K562 (cell line): ENCODE measurements at regions not wholly inside any gene's neighbourhood (a gene's known extent, or its start where the extent isn't known, plus 50 kb on each side); places are given as distances from the start of the nearest gene placed in this dataset.

Source experiments
- ATAC-seq: fragments of 200-7000 bp; cut with Tn5 transposase; 3 replicates; pipeline ENCODE4 v1.9.1; 2020; ENCODE audit warnings: moderate library complexity
- BruUV-seq: library from RNA; stranded (reverse); fragments of 400-500 nt; replicated peaks from 2 replicates; lab custom pipeline; 2021; lab: Mats Ljungman, UMichigan
- CTCF ChIA-PET: fragments of 300-600 bp; formaldehyde crosslinking; extraction: SDS; loops from one replicate; lab custom pipeline; 2021; ENCODE audit warnings: low intra/inter-chr PET ratio; lab: Yijun Ruan, JAX
- POLR2A ChIA-PET: fragments of 300-600, 350-650 bp; sonication (Branson Sonifier 250); formaldehyde crosslinking; extraction: SDS; loops from one replicate; lab custom pipeline; 2021; ENCODE audit warnings: antibody characterized with exemption, inconsistent platforms; lab: Yijun Ruan, JAX
- DNase-seq, 4 experiments: peaks; one replicate each; pipeline versions ENCODE4 v3.0.0 to v3.0.0-alpha.2; 2011 to 2018; ENCODE audit warnings: low spot score in 3 of 4, mixed read lengths in 3 of 4; ENCODE audit errors: extremely low read depth in 1 of 4
- FAIRE-seq: peaks from 2 replicates; lab custom pipeline; 2011; peaks lifted over from hg19 to GRCh38; lab: Jason Lieb, UNC
- H2AFZ ChIP-seq: 2 replicates; pipeline ENCODE4 v1.6.0; 2011; ENCODE audit warnings: low read depth, low read length, control low read depth, inconsistent platforms
- H3K27ac ChIP-seq: fragments of 200-600 bp; 3 replicates; pipeline ENCODE4 v1.8.0; 2011; ENCODE audit warnings: low read depth, mild to moderate bottlenecking, control low read depth, inconsistent platforms, low read length, moderate library complexity, mixed read lengths; ENCODE audit errors: extremely low read depth
- H3K27me3 ChIP-seq, 2 experiments: fragments of 300-600 bp in 1 of 2; 2 replicates in 1 of 2; 3 replicates in 1 of 2; pipeline versions ENCODE4 v1.6.0 to v1.8.0; 2011; ENCODE audit warnings: inconsistent platforms in 2 of 2, low read length in 2 of 2, mild to moderate bottlenecking in 1 of 2, mixed read lengths in 1 of 2, moderate library complexity in 1 of 2; ENCODE audit not compliant: control insufficient read depth in 2 of 2, insufficient read depth in 2 of 2
- H3K36me3 ChIP-seq: fragments of 300-600 bp; 3 replicates; pipeline ENCODE4 v1.8.0; 2011; ENCODE audit warnings: mild to moderate bottlenecking, low read length, inconsistent platforms; ENCODE audit not compliant: control insufficient read depth, insufficient read depth
- H3K4me1 ChIP-seq, 2 experiments: fragments of 200-600 bp in 1 of 2; replicated peaks in 1 of 2; 2 replicates in 1 of 2; 3 replicates in 1 of 2; pipeline versions ENCODE4 v1.5.1 to v1.8.0; 2011; ENCODE audit warnings: inconsistent platforms in 2 of 2, low read length in 2 of 2, mild to moderate bottlenecking in 1 of 2, mixed read lengths in 1 of 2, moderate library complexity in 1 of 2; ENCODE audit not compliant: control insufficient read depth in 2 of 2, insufficient read depth in 2 of 2
- H3K4me2 ChIP-seq: 2 replicates; pipeline ENCODE4 v1.6.1; 2011; ENCODE audit warnings: low read length, control low read depth, inconsistent platforms, mixed read lengths; ENCODE audit not compliant: insufficient read depth
- H3K4me3 ChIP-seq: fragments of 200-600 bp; sonication (generic), shearing (Covaris generic); 2 replicates; pipeline ENCODE4 v1.5.1; 2016; ENCODE audit warnings: control low read depth, inconsistent platforms
- H3K79me2 ChIP-seq: fragments of 200-600 bp; 3 replicates; pipeline ENCODE4 v1.8.0; 2011; ENCODE audit warnings: low read length, inconsistent platforms; ENCODE audit not compliant: control insufficient read depth, insufficient read depth
- H3K9ac ChIP-seq, 2 experiments: 2 replicates each; pipeline versions ENCODE4 v1.6.0 to v1.6.1; 2011; ENCODE audit warnings: low read depth in 2 of 2, low read length in 2 of 2, control low read depth in 1 of 2, inconsistent platforms in 1 of 2, mild to moderate bottlenecking in 1 of 2, mixed read lengths in 1 of 2; ENCODE audit not compliant: insufficient read depth in 1 of 2
- H3K9me1 ChIP-seq: one replicate; pipeline ENCODE4 v1.6.0; 2011; ENCODE audit warnings: inconsistent platforms, mild to moderate bottlenecking, low read length, moderate library complexity; ENCODE audit not compliant: control insufficient read depth, insufficient read depth
- H3K9me3 ChIP-seq: replicated peaks from 2 replicates; pipeline ENCODE4 v1.5.1; 2011; ENCODE audit warnings: low read depth, low read length, inconsistent platforms; ENCODE audit not compliant: control insufficient read depth, insufficient read depth
- H4K20me1 ChIP-seq: replicated peaks from 2 replicates; pipeline ENCODE4 v1.6.1; 2011; ENCODE audit warnings: low read length, inconsistent platforms, mixed read lengths; ENCODE audit not compliant: control insufficient read depth, insufficient read depth
- FOS ChIP-seq: IDR thresholded peaks from 3 replicates; pipeline ENCODE4 v1.6.1; 2011; ENCODE audit not compliant: insufficient read length; ENCODE audit errors: extremely low read depth
- SIX5 ChIP-seq, 2 experiments: IDR thresholded peaks; 2 replicates each; pipeline ENCODE4 v1.6.1; 2011; ENCODE audit warnings: low read length in 2 of 2, borderline replicate concordance in 1 of 2, low read depth in 1 of 2, mild to moderate bottlenecking in 1 of 2, moderate library complexity in 1 of 2; ENCODE audit not compliant: insufficient read depth in 1 of 2
- SRSF3 ChIP-seq: fragments of 200-400 bp; formaldehyde crosslinking; IDR thresholded peaks from 2 replicates; pipeline ENCODE4 v1.6.1; 2016; ENCODE audit warnings: mild to moderate bottlenecking, low read length, moderate library complexity; ENCODE audit not compliant: insufficient read depth
- TBL1XR1 ChIP-seq, 2 experiments: IDR thresholded peaks; 2 replicates each; pipeline ENCODE4 v1.6.1; 2012; ENCODE audit warnings: improper control_type of control experiment in 2 of 2, low read length in 2 of 2, mild to moderate bottlenecking in 1 of 2
- ZBTB17 ChIP-seq: fragments of 450-650 bp; formaldehyde crosslinking; IDR thresholded peaks from 2 replicates; pipeline ENCODE4 v1.4.0; 2020; ENCODE audit warnings: mild to moderate bottlenecking
- ZNF274 ChIP-seq: IDR thresholded peaks from 2 replicates; pipeline ENCODE4 v1.6.1; 2011; ENCODE audit warnings: low read depth, mild to moderate bottlenecking, low read length, moderate library complexity, borderline replicate concordance
- ZNF354B ChIP-seq: fragments of 250-450 bp; sonication (Bioruptor Pico); IDR thresholded peaks from 2 replicates; pipeline ENCODE4 v1.4.0; 2020
- ZNF583 ChIP-seq: fragments of 250-450 bp; sonication (Bioruptor Pico); IDR thresholded peaks from 2 replicates; pipeline ENCODE4 v1.4.0; 2020
- WGBS: fragments of 100-300 bp; shearing (Covaris generic); methylation state at CpG from one replicate; pipeline ENCODE4 v1.1.6; 2016; ENCODE audit warnings: low coverage, mixed read lengths; ENCODE audit not compliant: insufficient coverage; ENCODE audit errors: missing lambda C conversion rate; 5-methylcytosine and 5-hydroxymethylcytosine counted together
- in situ Hi-C: fragments of 300-500 bp; cut with MboI; formaldehyde crosslinking; loops from 4 replicates; pipeline ENCODE4 v1.15.0; 2018; ENCODE audit warnings: inconsistent platforms, mixed read lengths
- intact Hi-C: fragments of 100-400 bp; cut with micrococcal nuclease; formaldehyde crosslinking; loops from 2 replicates; pipeline ENCODE4 v1.14.2; 2022
- TF ChIP-seq, protein P1 (sequence below): fragments of 200-800 bp; sonication (Bioruptor generic); IDR thresholded peaks from 2 replicates; pipeline ENCODE4 v1.6.1; 2016; ENCODE audit warnings: missing genetic modification characterization, missing compliant biosample characterization
- TF ChIP-seq, protein P2 (sequence below): IDR thresholded peaks from 2 replicates; pipeline ENCODE4 v1.6.1; 2014; ENCODE audit warnings: antibody characterized with exemption

- POLR2A ChIA-PET, result no interaction called here
Measured at GRCh38 chr5:103745353-103746065, 182.9 kb upstream of the NUDT12 start.

GRCh38 chr5:103744159-103744558 is 181.6 kb upstream of the NUDT12 start:
- no peaks in the 10 kb centered on the region for H3K27me3 ChIP-seq
- no peak overlapping the region for H3K9ac ChIP-seq
- H3K36me3 ChIP-seq, result no peaks in the 10 kb centered on the region
- no peaks in the 10 kb centered on the region for H3K79me2 ChIP-seq
- no TSS peak for BruUV-seq
- no peaks in the 10 kb centered on the region for H3K9me1 ChIP-seq
- H3K4me3 ChIP-seq, result no peak overlapping the region
- no peaks in the 10 kb centered on the region for H3K9me3 ChIP-seq
- H3K27ac ChIP-seq, result no peak overlapping the region
- no peak for ATAC-seq
- DNase-seq, result no peak
- no peak overlapping the region for H2AFZ ChIP-seq
- H3K4me2 ChIP-seq, result no peak overlapping the region
- no peaks in the 10 kb centered on the region for H4K20me1 ChIP-seq
- no peaks in the 10 kb centered on the region for H3K4me1 ChIP-seq
- CTCF ChIA-PET, result no interaction called here
- intact Hi-C loops, result no loop called here
- POLR2A ChIA-PET, result no interaction called here
- FAIRE-seq, result no peak
- WGBS, result 2% methylated on average over 4 of the region's 4 CpGs
- TF ChIP-seq ZNF354B (CRISPR knock-in tag) (no peak), SIX5 (IDR thresholded peaks at IDR 0.05; ENCODE audit: borderline replicate concordance in 1 of 2, insufficient read depth in 1 of 2, low read depth in 1 of 2, low read length in 2 of 2) (no peak), ZBTB17 (CRISPR knock-in tag) (no peak), ZNF583 (CRISPR knock-in tag) (no peak), ZNF274 (no peak)
- TF ChIP-seq, protein P1, sequence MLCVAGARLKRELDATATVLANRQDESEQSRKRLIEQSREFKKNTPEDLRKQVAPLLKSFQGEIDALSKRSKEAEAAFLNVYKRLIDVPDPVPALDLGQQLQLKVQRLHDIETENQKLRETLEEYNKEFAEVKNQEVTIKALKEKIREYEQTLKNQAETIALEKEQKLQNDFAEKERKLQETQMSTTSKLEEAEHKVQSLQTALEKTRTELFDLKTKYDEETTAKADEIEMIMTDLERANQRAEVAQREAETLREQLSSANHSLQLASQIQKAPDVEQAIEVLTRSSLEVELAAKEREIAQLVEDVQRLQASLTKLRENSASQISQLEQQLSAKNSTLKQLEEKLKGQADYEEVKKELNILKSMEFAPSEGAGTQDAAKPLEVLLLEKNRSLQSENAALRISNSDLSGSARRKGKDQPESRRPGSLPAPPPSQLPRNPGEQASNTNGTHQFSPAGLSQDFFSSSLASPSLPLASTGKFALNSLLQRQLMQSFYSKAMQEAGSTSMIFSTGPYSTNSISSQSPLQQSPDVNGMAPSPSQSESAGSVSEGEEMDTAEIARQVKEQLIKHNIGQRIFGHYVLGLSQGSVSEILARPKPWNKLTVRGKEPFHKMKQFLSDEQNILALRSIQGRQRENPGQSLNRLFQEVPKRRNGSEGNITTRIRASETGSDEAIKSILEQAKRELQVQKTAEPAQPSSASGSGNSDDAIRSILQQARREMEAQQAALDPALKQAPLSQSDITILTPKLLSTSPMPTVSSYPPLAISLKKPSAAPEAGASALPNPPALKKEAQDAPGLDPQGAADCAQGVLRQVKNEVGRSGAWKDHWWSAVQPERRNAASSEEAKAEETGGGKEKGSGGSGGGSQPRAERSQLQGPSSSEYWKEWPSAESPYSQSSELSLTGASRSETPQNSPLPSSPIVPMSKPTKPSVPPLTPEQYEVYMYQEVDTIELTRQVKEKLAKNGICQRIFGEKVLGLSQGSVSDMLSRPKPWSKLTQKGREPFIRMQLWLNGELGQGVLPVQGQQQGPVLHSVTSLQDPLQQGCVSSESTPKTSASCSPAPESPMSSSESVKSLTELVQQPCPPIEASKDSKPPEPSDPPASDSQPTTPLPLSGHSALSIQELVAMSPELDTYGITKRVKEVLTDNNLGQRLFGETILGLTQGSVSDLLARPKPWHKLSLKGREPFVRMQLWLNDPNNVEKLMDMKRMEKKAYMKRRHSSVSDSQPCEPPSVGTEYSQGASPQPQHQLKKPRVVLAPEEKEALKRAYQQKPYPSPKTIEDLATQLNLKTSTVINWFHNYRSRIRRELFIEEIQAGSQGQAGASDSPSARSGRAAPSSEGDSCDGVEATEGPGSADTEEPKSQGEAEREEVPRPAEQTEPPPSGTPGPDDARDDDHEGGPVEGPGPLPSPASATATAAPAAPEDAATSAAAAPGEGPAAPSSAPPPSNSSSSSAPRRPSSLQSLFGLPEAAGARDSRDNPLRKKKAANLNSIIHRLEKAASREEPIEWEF, result no peak
- TF ChIP-seq, protein P2, sequence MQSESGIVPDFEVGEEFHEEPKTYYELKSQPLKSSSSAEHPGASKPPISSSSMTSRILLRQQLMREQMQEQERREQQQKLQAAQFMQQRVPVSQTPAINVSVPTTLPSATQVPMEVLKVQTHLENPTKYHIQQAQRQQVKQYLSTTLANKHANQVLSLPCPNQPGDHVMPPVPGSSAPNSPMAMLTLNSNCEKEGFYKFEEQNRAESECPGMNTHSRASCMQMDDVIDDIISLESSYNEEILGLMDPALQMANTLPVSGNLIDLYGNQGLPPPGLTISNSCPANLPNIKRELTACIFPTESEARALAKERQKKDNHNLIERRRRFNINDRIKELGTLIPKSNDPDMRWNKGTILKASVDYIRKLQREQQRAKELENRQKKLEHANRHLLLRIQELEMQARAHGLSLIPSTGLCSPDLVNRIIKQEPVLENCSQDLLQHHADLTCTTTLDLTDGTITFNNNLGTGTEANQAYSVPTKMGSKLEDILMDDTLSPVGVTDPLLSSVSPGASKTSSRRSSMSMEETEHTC, result no peak
- TF ChIP-seq, all 486 proteins: peak for 0
- in situ Hi-C loops, result no loop called here

More at GRCh38 chr5:103745353-103746065, 182.9 kb upstream of the NUDT12 start:
- no peak overlapping the region for H2AFZ ChIP-seq
- H3K27ac ChIP-seq, result no peak overlapping the region
- no peak overlapping the region for H3K4me2 ChIP-seq
- no peaks in the 10 kb centered on the region for H3K9me1 ChIP-seq
- ATAC-seq (no peak), DNase-seq (no peak), FAIRE-seq (no peak)
- in situ Hi-C loops (no loop called here), intact Hi-C loops (no loop called here)
- H3K27me3 ChIP-seq, result no peaks in the 10 kb centered on the region
- no peaks in the 10 kb centered on the region for H3K4me1 ChIP-seq
- H3K79me2 ChIP-seq, result no peaks in the 10 kb centered on the region
- no peak for TF ChIP-seq TBL1XR1 (IDR thresholded peaks at IDR 0.05; ENCODE audit: low read length in 2 of 2)
- TF ChIP-seq FOS, result no peak
- TF ChIP-seq SRSF3, result no peak
- H3K4me3 ChIP-seq, result no peak overlapping the region
- H3K36me3 ChIP-seq, result no peaks in the 10 kb centered on the region
- 4% methylated on average over 2 of the region's 2 CpGs for WGBS
- H3K9ac ChIP-seq, result no peak overlapping the region
- no peaks in the 10 kb centered on the region for H3K9me3 ChIP-seq
- CTCF ChIA-PET, result no interaction called here
- no peaks in the 10 kb centered on the region for H4K20me1 ChIP-seq
- BruUV-seq, result no TSS peak
